Upper lobe of left lung (tissue), 6 donors: ENCODE measurements at regions not wholly inside any gene's neighbourhood (a gene's known extent, or its start where the extent isn't known, plus 50 kb on each side); places are given as distances from the start of the nearest gene placed in this dataset.
A peak's percentile ranks its signal among the peaks of the same experiment; 100 is the strongest.

ENCODE experiments used
- ATAC-seq, 2 donors: fragments of 200-7000 bp; cut with Tn5 transposase; one replicate each; pipeline ENCODE4 v1.9.1; 2022; ENCODE audit warnings: mild to moderate bottlenecking in 2 of 2, moderate library complexity in 2 of 2; ENCODE audit not compliant: low FRiP score in 2 of 2
- DNase-seq, 2 donors: peaks; one replicate each; pipeline ENCODE4 v3.0.0-alpha.2; 2019 to 2020
- H3K27ac ChIP-seq, 4 donors: fragments of 200-600 bp; sonication (generic); one replicate each; pipeline ENCODE4 v1.5.1; 2016 to 2019
- H3K27me3 ChIP-seq, 4 donors: fragments of 200-600 bp; sonication (generic); one replicate each; pipeline ENCODE4 v1.5.1; 2017 to 2019
- H3K36me3 ChIP-seq, 4 donors: fragments of 200-600 bp; sonication (generic); one replicate each; pipeline ENCODE4 v1.5.1; 2016 to 2019
- H3K4me1 ChIP-seq, 4 donors: fragments of 200-600 bp; sonication (generic); one replicate each; pipeline ENCODE4 v1.5.1; 2018 to 2019
- H3K4me3 ChIP-seq, 4 donors: fragments of 200-600 bp; sonication (generic); one replicate each; pipeline ENCODE4 v1.5.1; 2017 to 2019; ENCODE audit warnings: mild to moderate bottlenecking in 2 of 4, moderate library complexity in 1 of 4
- H3K9me3 ChIP-seq, 4 donors: fragments of 200-600 bp; sonication (generic); one replicate each; pipeline ENCODE4 v1.5.1; 2018 to 2019
- EP300 ChIP-seq, 4 donors: sonication (generic); formaldehyde crosslinking; IDR thresholded peaks; one replicate each; pipeline ENCODE4 v1.5.1; 2017; ENCODE audit warnings: antibody characterized with exemption in 4 of 4, control low read depth in 2 of 4
- POLR2A ChIP-seq, 4 donors: fragments of 450-650 bp; IDR thresholded peaks; one replicate each; pipeline ENCODE4 v1.5.1; 2016 to 2017; ENCODE audit warnings: antibody characterized with exemption in 4 of 4, mild to moderate bottlenecking in 2 of 4
- POLR2AphosphoS5 ChIP-seq, 2 donors: sonication (generic); formaldehyde crosslinking; IDR thresholded peaks; one replicate each; pipeline ENCODE4 v1.5.1; 2017; ENCODE audit warnings: antibody characterized with exemption in 2 of 2
- WGBS, 2 donors: methylation state at CpG; one replicate each; pipeline ENCODE4 v1.1.5; 2017 to 2018; 5-methylcytosine and 5-hydroxymethylcytosine counted together
- TF ChIP-seq, protein P1 (sequence below), 6 experiments: fragments of 450-650 bp in 4 of 6; fragments of 200-600 bp in 2 of 6; sonication (generic) in 2 of 6; IDR thresholded peaks; one replicate each; pipeline ENCODE4 v1.5.1; 2016 to 2019; ENCODE audit warnings: antibody characterized with exemption in 6 of 6
- donor health status: DM: no; HTN: no; CAD: no; lungs with moderate emphysema.
- donor health status: DM: no; HTN: yes; CAD: no; lungs with severe emphysema.

GRCh38 chr13:106701771-106702341 is 133.9 kb upstream of the ARGLU1 start:
- peak in 1 of 2 donors; percentile 50 for ATAC-seq
- DNase-seq, result peak in 1 of 2 donors; percentile 26
- peak in 3 of 4 donors; percentile 49 to 80 (median 62) for TF ChIP-seq EP300 (IDR thresholded peaks at IDR 0.05)
- TF ChIP-seq POLR2A (IDR thresholded peaks at IDR 0.05), result no peak
- TF ChIP-seq, protein P1, sequence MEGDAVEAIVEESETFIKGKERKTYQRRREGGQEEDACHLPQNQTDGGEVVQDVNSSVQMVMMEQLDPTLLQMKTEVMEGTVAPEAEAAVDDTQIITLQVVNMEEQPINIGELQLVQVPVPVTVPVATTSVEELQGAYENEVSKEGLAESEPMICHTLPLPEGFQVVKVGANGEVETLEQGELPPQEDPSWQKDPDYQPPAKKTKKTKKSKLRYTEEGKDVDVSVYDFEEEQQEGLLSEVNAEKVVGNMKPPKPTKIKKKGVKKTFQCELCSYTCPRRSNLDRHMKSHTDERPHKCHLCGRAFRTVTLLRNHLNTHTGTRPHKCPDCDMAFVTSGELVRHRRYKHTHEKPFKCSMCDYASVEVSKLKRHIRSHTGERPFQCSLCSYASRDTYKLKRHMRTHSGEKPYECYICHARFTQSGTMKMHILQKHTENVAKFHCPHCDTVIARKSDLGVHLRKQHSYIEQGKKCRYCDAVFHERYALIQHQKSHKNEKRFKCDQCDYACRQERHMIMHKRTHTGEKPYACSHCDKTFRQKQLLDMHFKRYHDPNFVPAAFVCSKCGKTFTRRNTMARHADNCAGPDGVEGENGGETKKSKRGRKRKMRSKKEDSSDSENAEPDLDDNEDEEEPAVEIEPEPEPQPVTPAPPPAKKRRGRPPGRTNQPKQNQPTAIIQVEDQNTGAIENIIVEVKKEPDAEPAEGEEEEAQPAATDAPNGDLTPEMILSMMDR (IDR thresholded peaks at IDR 0.05), result no peak
- peak in 1 of 2 donors; percentile 67 for TF ChIP-seq POLR2AphosphoS5 (IDR thresholded peaks at IDR 0.05)
- H3K27me3 ChIP-seq, result no peaks in the 10 kb centered on the region
- H3K4me1 ChIP-seq, result peaks cover 0 to 6% (median 3%) of the 10 kb centered on the region in 4 donors
- H3K36me3 ChIP-seq, result no peaks in the 10 kb centered on the region
- no peak overlapping the region for H3K4me3 ChIP-seq
- H3K27ac ChIP-seq, result peak overlapping the region; percentile 58 to 74 (median 68)
- 53 to 62% methylated on average over 17 of the region's 17 CpGs for WGBS, 2 donors
- H3K9me3 ChIP-seq, result no peaks in the 10 kb centered on the region

- TF ChIP-seq, protein P1 (IDR thresholded peaks at IDR 0.05), result no peak
- no peak for TF ChIP-seq EP300 (IDR thresholded peaks at IDR 0.05)
- no peak for TF ChIP-seq POLR2AphosphoS5 (IDR thresholded peaks at IDR 0.05)
- no peak for TF ChIP-seq POLR2A (IDR thresholded peaks at IDR 0.05)
Observed at GRCh38 chr13:106700439-106700838, 132.5 kb upstream of the ARGLU1 start.

DNA sequence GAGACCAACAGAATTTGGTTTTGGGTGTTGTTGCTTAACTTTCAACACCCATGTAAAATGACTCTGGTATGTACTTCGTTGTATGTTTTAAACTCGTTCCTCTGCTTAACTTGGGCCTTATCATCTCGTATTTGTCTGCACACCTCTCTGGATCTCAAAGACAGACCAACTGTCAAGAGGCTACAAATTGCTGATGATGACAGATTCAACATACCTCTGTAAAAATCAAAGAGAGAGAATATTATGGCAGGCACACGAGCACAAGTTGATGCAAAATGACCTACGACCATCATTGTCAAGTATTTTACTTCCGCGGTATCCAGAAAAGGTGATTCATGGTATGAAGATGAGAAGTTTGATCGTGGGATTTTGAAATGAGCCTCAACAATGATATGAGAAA is 132.1 kb upstream of the ARGLU1 start:
- peaks cover 0 to 6% (median 1%) of the 10 kb centered on the region in 4 donors for H3K4me1 ChIP-seq
- no peak for ATAC-seq
- DNase-seq, result no peak
- TF ChIP-seq EP300 (IDR thresholded peaks at IDR 0.05) (no peak), POLR2A (IDR thresholded peaks at IDR 0.05) (no peak)
- H3K9me3 ChIP-seq, result no peaks in the 10 kb centered on the region
- WGBS, 2 donors, result 87% methylated on average over 8 of the region's 8 CpGs
- H3K4me3 ChIP-seq, result no peak overlapping the region
- peak overlapping the region in 1 of 4 donors; percentile 18 for H3K27ac ChIP-seq
- H3K27me3 ChIP-seq, result no peaks in the 10 kb centered on the region
- no peaks in the 10 kb centered on the region for H3K36me3 ChIP-seq

More at GRCh38 chr13:106700439-106700838, 132.5 kb upstream of the ARGLU1 start:
- Histone ChIP-seq H3K27me3 (no peaks in the 10 kb centered on the region), H3K27ac (peak overlapping the region in 1 of 4 donors; percentile 18), H3K4me3 (no peak overlapping the region), H3K4me1 (peaks cover 0 to 6% (median 1%) of the 10 kb centered on the region in 4 donors), H3K36me3 (no peaks in the 10 kb centered on the region), H3K9me3 (no peaks in the 10 kb centered on the region)
- ATAC-seq (no peak), DNase-seq (no peak)
- WGBS, 2 donors, result 65 to 68% methylated on average over 4 of the region's 4 CpGs

DNA sequence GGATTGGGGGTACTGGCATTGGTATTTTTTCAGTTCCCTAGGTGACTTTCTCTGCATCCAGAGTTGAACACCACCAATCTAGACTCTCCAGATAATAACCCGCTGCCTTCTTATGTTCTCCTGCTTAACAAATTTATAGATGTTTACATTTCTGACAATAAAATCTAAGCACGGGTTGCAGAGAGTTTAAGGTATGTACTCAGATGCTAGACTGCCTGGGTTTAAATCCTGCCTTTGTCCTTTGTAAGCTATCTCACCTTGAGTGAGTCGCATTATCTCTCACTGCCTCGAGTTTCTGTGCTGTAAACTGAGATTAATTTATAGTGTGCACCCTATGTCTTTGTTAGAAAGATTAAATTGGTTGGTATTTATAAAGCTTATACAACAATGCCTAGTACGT is 131.4 kb upstream of the ARGLU1 start:
- TF ChIP-seq, protein P1 (IDR thresholded peaks at IDR 0.05), result no peak
- TF ChIP-seq POLR2AphosphoS5 (IDR thresholded peaks at IDR 0.05) (no peak), POLR2A (IDR thresholded peaks at IDR 0.05) (no peak), EP300 (IDR thresholded peaks at IDR 0.05) (no peak)
- ATAC-seq (no peak), DNase-seq (no peak)
- Histone ChIP-seq H3K36me3 (no peaks in the 10 kb centered on the region), H3K9me3 (no peaks in the 10 kb centered on the region), H3K4me1 (peaks cover 0 to 3% (median 0%) of the 10 kb centered on the region in 4 donors), H3K27me3 (no peaks in the 10 kb centered on the region), H3K27ac (no peak overlapping the region), H3K4me3 (no peak overlapping the region)
- 82 to 90% methylated on average over 5 of the region's 5 CpGs for WGBS, 2 donors

- DNase-seq, result no peak
- ATAC-seq, result no peak
- peaks cover 0 to 7% (median 4%) of the 10 kb centered on the region in 4 donors for H3K4me1 ChIP-seq
- peak overlapping the region in 2 of 4 donors; percentile 6 to 21 for H3K27ac ChIP-seq
- no peak overlapping the region for H3K4me3 ChIP-seq
- WGBS, 2 donors, result 74 to 81% methylated on average over 2 of the region's 2 CpGs
- H3K9me3 ChIP-seq, result no peaks in the 10 kb centered on the region
- no peaks in the 10 kb centered on the region for H3K27me3 ChIP-seq
- no peaks in the 10 kb centered on the region for H3K36me3 ChIP-seq
- TF ChIP-seq POLR2AphosphoS5 (IDR thresholded peaks at IDR 0.05) (no peak), EP300 (IDR thresholded peaks at IDR 0.05) (no peak), POLR2A (IDR thresholded peaks at IDR 0.05) (no peak)
- TF ChIP-seq, protein P1 (IDR thresholded peaks at IDR 0.05), result no peak
Observed at GRCh38 chr13:106696719-106697118, 128.8 kb upstream of the ARGLU1 start.
